LNCaP clone FGC (cell line): ENCODE measurements at regions not wholly inside any gene's neighbourhood (a gene's known extent, or its start where the extent isn't known, plus 50 kb on each side); places are given as distances from the start of the nearest gene placed in this dataset.
"Not testable (repeated sequence)": the region's sequence is repeated elsewhere in the genome, so short reads cannot be mapped to it uniquely, and the experiment has no call there.

Source experiments
- DNase-seq: peaks from one replicate; pipeline ENCODE4 v3.0.0-alpha.2; 2011; ENCODE audit warnings: low read depth
- H3K4me3 ChIP-seq: 2 replicates; pipeline ENCODE4 v1.5.1; 2011; ENCODE audit warnings: mild to moderate bottlenecking, low read depth, low read length, control low read depth
- CTCF ChIP-seq: IDR thresholded peaks from 2 replicates; pipeline ENCODE4 v1.5.1; 2012; ENCODE audit warnings: mild to moderate bottlenecking; ENCODE audit not compliant: control insufficient read depth, insufficient read depth; ENCODE audit errors: extremely low read depth

- no peak overlapping the region for H3K4me3 ChIP-seq
- 0 out of 2 replicates have a peak, but pooled peaks have one; percentile 10 for TF ChIP-seq CTCF
- no peak for DNase-seq
These were observed 130.7 kb upstream of the RCN1 start for GRCh38 chr11:31960126-31960525.

GRCh38 chr11:31959716-31960115 is 131.2 kb upstream of the RCN1 start:
- H3K4me3 ChIP-seq = no peak overlapping the region
- no peak for DNase-seq
- TF ChIP-seq CTCF = no peak

- peak; percentile 44 for TF ChIP-seq CTCF
- DNase-seq = no peak
- no peak overlapping the region for H3K4me3 ChIP-seq
These were observed 132.7 kb upstream of the RCN1 start for GRCh38 chr11:31958076-31958735.

- H3K4me3 ChIP-seq = no peak overlapping the region
- TF ChIP-seq CTCF = no peak
- no peak for DNase-seq
These were observed 133.2 kb upstream of the RCN1 start for GRCh38 chr11:31957674-31958073.

GRCh38 chr11:31956310-31956709 is 134.6 kb upstream of the RCN1 start:
- DNase-seq = no peak
- TF ChIP-seq CTCF = no peak
- no peak overlapping the region for H3K4me3 ChIP-seq

- no peak for DNase-seq
- TF ChIP-seq CTCF = no peak
- no peak overlapping the region for H3K4me3 ChIP-seq
These were observed 135.0 kb upstream of the RCN1 start for GRCh38 chr11:31955838-31956237.

- DNase-seq = no peak
- no peak for TF ChIP-seq CTCF
- no peak overlapping the region for H3K4me3 ChIP-seq
These were observed 137.0 kb upstream of the RCN1 start for GRCh38 chr11:31953803-31954327.

GRCh38 chr11:31949733-31950200 is 138.6 kb upstream of the PAX6 start:
- not testable (repeated sequence) for H3K4me3 ChIP-seq, DNase-seq
